DLD1 (cell line): ENCODE measurements at regions not wholly inside any gene's neighbourhood (a gene's known extent, or its start where the extent isn't known, plus 50 kb on each side); places are given as distances from the start of the nearest gene placed in this dataset.

Experiments used
- in situ Hi-C: cut with HindIII; loops from 2 replicates; pipeline ENCODE4 v1.10.0; 2017; ENCODE audit warnings: low sequenced_read_pairs

DNA sequence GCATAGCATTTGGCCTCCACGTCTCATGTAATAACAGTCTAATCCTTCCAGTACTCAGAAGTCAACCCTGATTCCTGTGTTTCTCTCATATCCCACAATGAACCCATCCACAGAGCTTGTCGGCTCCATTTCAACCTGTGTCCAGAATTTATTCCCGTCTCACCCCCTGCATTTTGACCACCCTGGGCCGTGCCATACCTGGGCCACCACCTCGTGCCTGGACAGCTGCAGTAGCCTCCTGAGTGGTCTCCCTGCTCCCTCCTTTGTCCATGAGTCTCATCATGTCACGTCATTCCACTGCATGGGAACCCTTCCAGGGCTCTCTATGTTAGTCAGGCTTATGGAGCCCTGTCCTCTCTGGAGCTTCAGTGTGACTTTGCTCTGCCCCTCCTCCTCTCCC, 670.6 kb downstream of the PTPRU start:
- in situ Hi-C loops: no loop called here

GRCh38 chr1:29903548-29904166, 667.3 kb downstream of the PTPRU start:
- in situ Hi-C loops: no loop called here

DNA sequence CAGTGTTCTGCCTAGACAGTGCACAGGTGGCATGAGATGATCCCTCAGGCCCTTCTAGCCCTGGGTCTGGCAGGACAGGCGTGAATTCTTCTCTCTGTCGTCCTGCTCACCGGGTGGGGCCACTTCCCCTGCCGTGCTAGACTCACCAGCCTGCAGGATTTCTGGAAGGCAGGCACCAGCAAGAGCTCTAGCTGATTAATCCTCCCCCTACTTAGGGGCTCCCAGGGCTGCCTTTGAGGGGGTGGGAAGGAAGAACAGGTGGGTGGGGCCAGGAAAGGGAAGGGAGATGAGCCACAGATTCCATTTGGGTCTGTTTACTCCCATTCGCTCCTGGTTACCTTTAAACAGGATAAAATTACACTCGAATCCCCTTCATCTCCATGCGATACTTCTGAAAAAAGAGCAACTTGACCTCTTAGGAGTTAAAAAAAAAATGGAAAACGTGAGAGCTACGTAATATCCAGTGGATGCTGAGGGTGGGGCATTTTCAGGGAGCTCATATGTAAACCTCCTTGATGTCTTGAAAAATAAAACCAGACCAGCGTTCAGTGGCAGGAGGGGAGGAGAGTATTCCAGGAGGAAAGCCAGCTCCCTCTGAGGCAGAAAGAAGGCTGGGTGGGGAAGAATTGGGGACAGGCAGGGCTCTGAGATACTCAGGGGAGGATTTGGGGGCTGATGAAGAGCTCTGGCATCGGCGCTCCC, 665.5 kb downstream of the PTPRU start:
- in situ Hi-C loops: no loop called here

DNA sequence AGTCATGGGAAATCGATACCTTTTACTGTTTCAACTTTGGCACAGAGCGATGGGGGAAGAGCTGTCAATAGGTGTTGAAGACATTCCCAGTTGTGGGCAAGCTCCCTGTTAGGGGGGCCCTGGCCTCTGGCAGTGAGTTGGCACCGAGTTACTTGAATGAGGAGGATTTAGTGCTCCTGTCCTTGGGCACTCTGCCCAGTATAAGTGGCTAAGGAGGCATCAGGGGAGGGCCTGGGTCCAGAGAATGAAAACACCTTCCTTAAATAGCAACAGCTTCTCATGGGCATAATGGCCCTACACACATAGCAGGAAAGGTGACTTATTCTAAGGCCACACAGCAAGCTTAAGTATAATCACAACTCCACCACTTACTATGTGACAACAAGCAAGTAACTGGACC, 664.4 kb downstream of the PTPRU start:
- in situ Hi-C loops: no loop called here

DNA sequence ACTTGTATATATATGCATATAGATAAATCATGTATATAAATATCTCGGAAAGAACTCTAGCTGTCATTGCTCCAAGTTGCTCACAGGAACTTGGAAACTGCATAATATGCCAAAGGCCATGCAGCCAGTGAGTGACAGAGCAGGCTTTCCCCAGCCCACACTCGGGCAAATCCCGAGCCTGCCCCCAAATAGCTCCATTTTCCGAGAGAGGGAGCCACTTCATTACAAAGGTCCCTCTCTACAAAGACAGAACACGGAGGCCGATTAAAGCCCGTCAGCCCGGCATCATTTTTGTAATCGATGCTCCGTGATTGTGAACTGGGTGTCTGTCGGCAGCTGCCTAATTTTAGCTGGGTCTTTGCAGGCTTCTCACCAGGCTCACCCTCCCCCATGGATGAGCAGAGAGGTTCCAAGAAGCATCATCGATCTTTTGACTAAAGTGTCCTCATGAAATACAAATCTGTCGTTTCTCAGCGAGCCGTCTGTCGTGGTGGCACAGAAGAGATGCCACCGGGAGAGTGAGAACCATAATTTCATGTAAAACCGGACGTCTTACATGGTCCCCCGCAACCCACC, 663.9 kb downstream of the PTPRU start:
- in situ Hi-C loops: no loop called here

GRCh38 chr1:29896791-29897714, 660.7 kb downstream of the PTPRU start:
- in situ Hi-C loops: no loop called here

GRCh38 chr1:29896300-29896699, 660.0 kb downstream of the PTPRU start:
- in situ Hi-C loops: no loop called here

- in situ Hi-C loops: no loop called here
Observed at GRCh38 chr1:29895201-29895600, 658.9 kb downstream of the PTPRU start.

DNA sequence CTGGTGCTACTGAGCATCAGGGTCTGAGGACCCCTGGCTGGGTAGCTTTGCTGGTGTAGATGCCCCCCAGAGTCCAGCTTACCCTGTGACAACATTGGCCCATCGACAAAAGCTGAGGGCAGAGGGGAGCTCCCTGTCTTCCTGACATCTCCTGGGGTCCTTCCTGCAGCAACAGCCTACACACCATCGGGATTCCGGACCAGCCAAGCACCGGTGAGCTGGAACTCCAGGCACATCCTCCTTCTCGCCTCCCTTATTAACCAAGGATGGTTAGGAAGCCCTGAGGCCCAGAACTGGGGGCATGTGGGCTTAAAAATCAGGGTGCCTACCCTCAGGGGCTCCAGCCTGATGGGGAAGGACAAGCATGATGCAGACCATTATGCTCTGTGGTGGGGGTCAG, 658.0 kb downstream of the PTPRU start:
- in situ Hi-C loops: no loop called here

GRCh38 chr1:29893806-29894205, 657.5 kb downstream of the PTPRU start:
- in situ Hi-C loops: no loop called here

- in situ Hi-C loops: no loop called here
Observed at GRCh38 chr1:29893046-29893723, 656.9 kb downstream of the PTPRU start.

GRCh38 chr1:29892247-29892646, 655.9 kb downstream of the PTPRU start:
- in situ Hi-C loops: no loop called here

DNA sequence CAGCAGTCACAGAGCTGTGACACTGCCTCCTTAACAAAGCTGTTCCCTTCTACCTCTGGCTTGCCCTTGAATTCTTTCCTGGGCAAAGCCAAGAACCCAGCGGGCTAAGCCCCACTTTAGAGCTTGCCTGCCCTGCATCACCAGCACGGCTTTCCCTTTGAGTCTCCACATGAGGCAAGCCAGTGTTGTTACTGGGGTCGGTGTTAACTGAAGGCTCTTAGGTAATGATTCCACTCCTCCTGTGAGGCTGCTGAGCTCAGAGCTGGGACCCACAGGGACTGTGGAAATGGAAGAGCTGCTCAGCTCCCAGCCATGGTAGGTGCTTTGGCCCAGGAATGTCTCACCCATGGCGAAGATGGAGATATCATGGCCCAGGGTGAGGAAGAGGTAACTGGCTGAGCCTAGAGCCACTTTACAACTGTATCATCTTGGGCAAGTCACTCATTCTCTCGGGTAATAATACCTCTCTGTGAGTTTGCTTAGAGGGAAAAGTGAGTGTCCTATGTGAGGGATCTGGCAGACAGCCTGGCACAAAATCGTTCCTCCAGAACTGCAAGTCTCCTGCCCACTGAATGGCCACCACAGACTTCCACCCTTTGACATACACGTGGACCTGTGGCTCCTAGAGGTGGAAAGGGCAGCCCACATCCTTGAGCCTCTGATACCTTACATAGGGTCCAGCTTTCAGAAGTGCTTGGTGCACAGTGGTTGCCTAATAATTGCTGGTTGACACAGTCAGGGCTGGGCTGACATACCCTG, 654.1 kb downstream of the PTPRU start:
- in situ Hi-C loops: no loop called here

DNA sequence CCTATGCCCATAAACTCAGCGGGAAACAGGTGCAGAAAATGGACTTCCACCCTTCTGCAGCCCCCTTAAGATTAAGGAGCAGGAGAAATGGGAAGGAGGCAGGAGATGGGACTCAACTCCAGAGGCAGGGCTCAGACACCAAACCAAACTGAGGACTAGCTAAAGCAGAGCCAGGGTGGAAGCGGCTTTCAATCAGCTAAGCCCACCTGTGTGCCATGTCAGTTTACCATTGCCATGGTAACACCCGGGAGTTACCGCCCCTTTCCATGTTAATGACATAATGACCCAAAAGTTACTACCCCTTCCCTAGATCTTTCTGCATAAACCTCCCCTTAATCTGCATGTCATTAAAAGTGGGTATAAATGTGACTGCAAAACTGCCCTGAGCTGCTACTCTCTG, 653.5 kb downstream of the PTPRU start:
- in situ Hi-C loops: no loop called here

- in situ Hi-C loops: no loop called here
Observed at GRCh38 chr1:29884740-29885139, 648.4 kb downstream of the PTPRU start.

DNA sequence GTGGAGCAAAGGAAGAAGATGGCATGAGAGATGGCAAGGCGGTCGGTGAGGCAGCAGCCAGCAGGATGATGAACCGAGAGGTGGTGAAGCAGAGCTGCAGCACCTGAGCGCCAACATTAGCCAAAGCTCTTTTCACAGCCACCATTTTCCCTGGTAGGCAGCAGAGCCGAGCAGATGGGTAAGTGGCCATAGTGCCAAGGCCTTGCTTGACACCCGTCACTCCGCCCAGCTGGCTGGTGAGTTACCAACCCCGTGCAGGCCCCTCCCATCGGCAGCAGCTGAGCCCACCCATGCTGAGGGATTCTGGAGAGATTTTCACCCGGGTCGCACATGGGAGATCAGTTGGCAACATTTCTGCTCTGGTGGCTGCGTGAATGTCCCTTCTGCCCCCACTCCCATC, 647.7 kb downstream of the PTPRU start:
- in situ Hi-C loops: no loop called here

- in situ Hi-C loops: no loop called here
Observed at GRCh38 chr1:29883411-29883832, 647.1 kb downstream of the PTPRU start.

- in situ Hi-C loops: no loop called here
Observed at GRCh38 chr1:29880556-29880955, 644.2 kb downstream of the PTPRU start.

- in situ Hi-C loops: no loop called here
Observed at GRCh38 chr1:29879217-29879616, 642.9 kb downstream of the PTPRU start.

DNA sequence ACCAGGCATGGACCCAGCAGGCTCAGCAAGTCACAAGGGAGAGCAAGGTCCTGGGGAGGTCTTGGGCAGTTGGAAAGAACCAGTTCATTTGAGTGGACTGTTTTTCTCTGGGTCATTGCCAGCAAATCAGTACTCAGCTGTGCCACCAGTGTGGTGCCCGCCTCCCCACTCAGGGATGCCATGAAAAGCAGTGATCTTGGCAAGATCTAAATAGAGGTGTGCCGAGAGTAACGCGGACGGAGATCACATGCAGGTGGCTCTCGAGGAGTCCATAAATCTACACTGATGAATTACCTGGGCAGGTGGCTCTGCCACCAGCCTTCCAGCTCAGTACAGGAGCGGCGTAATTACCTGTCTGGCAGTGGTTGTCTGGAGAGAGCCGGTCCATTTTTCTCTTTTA, 642.2 kb downstream of the PTPRU start:
- in situ Hi-C loops: no loop called here
